Activated T-cell treated with anti-CD3 and anti-CD28 coated beads, Interleukin-2, amount 50 U/mL, for 1 hour (primary cell): ENCODE measurements at regions not wholly inside any gene's neighbourhood (a gene's known extent, or its start where the extent isn't known, plus 50 kb on each side); places are given as distances from the start of the nearest gene placed in this dataset.

Experiments used
- DNase-seq: peaks from one replicate; pipeline ENCODE4 v3.0.0-alpha.2; 2020

DNA sequence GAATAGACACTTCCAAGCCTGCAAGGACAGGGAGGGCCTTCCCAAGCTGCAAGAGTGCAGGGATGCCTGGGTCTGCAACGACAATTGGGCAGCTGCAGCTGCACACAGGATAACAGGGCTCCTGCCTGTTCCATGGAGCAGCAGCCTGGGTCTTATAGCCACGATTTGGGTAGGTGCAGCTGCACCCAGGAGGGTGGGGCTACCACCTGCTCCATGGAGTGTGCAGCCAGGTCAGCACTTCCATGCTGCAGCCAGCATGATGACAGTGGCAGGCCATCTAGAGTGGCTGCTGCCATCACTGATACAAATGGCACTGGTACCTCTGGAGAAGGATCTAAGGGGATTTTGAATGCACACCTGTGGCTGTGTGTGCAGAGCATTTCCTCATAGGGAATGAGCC is 528.5 kb downstream of the DSC3 start:
- DNase-seq: no peak

- DNase-seq: no peak
These were observed 529.7 kb downstream of the DSC3 start for GRCh38 chr18:30512872-30513271.

- no peak for DNase-seq
These were observed 531.7 kb downstream of the DSC3 start for GRCh38 chr18:30510882-30511281.

DNA sequence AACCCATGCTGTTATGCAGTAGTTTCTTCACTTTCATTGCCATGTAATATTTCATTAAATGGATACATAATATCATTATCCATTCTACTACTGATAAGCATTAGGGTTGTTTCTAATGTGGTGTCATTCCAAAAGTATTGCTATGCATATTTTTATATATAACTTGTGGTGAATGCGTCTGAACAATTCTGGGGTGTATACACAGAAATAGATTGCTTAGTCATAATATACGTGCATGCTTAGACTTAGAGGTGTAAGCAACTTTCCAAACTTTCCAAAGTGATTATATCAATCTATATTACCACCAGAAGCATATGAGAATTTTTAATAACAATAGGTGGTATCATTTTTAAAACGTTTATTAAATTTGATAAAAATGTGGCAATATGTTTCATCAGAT is 540.9 kb downstream of the DSC3 start:
- DNase-seq: no peak

DNA sequence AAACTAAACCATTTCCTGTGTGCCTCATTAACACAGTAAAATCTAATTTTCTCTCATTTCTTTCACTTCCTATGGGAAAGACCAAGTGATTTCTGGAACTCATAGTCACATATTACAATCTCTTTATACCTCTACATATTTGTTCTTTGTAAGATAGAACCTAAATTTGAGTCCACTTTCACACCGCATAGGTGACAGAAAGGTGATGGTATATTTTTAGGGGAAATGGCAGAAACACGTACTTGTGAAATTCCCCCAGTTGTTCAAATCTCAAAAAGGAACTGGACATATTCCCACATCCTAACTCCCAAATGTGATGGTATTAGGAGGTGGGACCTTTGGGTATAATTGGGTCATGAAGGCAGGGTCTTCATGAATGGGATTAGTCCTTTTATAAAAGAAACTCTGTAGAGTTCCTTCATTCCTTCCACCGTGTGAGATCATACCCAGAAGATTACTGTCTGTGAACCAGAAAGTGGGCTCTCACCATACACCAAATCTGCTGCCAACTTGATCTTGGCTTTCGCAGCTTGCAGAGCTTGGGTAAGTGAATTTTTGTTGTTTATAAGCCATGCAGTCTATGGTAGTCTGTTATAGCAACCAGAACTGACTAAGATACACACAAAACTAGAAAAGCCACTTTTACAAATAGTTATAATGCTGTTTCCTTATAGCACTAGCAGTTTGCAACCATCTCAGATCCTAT is 542.1 kb downstream of the DSC3 start:
- no peak for DNase-seq

DNA sequence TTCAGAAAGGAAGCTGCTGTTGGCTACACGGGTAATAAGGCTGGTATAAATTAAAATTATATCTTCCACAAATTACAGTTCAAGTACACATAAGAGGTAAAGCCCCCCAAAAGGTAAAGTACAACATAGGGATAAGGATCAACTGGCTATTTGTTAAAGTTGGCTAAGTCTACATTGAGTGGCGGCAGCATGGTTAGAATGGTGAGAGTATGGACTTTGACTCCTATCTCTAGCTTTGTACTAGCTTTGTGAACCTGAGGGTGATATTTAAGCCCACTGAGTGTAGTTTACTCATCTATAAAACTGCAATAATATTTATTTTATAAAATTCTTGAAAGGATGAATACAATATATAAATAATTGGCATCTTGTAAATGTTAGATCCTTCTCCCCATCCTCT is 542.8 kb downstream of the DSC3 start:
- no peak for DNase-seq

- DNase-seq: no peak
These were observed 549.9 kb downstream of the DSC3 start for GRCh38 chr18:30492552-30493129.

- DNase-seq: no peak
These were observed 550.6 kb downstream of the DSC3 start for GRCh38 chr18:30491815-30492551.

DNA sequence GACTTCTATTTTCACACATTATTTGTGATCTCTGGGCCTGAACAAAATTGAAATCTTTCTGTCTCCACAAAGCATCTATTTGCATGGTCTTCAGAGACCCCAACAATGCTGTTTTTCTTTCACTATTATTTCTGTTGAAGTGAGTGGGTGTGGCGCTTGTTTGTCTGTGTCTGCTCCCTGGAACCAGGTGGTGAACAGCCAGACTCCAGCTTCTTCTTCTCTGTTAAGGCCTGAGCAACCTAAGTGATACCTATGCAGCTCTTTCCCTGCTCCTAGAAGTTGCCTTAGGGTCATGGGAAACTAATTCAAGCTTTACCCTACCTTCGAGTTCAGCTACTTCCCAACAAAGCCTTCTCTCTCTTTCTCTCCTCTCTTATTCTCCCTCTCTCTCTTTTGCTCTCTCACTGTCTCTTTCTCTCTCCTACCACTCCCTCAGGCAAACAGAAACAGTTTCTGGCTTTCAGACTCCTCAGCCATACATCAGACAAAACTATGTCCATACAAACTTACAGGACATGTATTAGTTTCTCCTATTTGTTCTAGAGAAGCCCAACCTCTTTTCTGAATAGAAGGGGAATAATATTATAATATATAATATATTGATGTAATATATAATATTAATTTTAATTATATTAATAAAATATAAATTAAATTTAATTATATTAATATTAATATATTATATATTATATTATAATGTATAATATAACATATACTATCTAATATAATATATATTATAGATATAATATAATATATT is 552.5 kb downstream of the DSC3 start:
- DNase-seq: no peak

- no peak for DNase-seq
These were observed 554.6 kb downstream of the DSC3 start for GRCh38 chr18:30487962-30488361.

- no peak for DNase-seq
These were observed 555.7 kb downstream of the DSC3 start for GRCh38 chr18:30486856-30487255.

- no peak for DNase-seq
These were observed 557.5 kb downstream of the DSC3 start for GRCh38 chr18:30485078-30485477.

GRCh38 chr18:30481871-30482270 is 560.7 kb downstream of the DSC3 start:
- DNase-seq: no peak

- no peak for DNase-seq
These were observed 573.5 kb downstream of the DSC3 start for GRCh38 chr18:30469091-30469490.

DNA sequence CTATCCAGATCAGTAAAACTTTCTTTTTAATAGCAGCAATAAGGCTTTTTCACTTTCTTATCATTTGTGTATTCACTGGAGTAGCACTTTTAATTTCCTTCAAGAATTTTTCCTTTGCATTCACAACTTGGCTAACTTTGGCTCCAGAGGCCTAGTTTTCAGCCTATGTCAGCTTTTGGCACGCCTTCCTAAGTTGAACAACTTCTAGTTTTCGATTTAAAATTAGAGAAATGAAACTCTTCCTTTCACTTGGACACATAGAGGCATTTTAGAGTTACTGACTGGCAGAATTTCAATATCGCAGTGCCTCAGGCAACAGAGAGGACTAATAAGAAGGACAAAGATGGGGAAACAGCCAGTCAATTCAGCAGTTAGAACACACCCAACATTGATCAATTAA is 577.4 kb downstream of the DSC3 start:
- no peak for DNase-seq

- no peak for DNase-seq
These were observed 585.4 kb downstream of the DSC3 start for GRCh38 chr18:30457156-30457555.

- DNase-seq: no peak
These were observed 586.8 kb downstream of the DSC3 start for GRCh38 chr18:30455741-30456140.

- no peak for DNase-seq
These were observed 587.6 kb downstream of the DSC3 start for GRCh38 chr18:30454920-30455319.

- DNase-seq: no peak
These were observed 590.6 kb downstream of the DSC3 start for GRCh38 chr18:30451981-30452380.

DNA sequence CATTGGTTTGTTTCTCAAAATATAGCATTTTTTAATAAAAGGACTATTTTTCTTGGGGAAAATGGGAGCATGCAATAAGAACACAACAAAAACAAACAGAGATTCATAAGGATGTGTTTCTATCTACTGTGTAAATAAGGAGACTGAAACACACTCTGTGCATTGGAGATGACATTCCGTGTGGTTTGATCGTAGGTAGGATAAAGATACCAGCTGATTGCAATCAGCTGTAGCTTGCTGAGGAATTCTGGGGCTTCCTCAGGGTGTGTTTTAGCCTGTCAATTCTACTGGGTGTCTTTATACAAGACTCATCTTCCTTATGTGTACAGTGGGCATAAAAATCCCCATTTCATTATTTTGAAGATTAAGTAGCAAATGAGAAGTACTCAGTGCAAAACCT is 591.6 kb downstream of the DSC3 start:
- DNase-seq: no peak

GRCh38 chr18:30446605-30447004 is 595.9 kb downstream of the DSC3 start:
- DNase-seq: no peak

DNA sequence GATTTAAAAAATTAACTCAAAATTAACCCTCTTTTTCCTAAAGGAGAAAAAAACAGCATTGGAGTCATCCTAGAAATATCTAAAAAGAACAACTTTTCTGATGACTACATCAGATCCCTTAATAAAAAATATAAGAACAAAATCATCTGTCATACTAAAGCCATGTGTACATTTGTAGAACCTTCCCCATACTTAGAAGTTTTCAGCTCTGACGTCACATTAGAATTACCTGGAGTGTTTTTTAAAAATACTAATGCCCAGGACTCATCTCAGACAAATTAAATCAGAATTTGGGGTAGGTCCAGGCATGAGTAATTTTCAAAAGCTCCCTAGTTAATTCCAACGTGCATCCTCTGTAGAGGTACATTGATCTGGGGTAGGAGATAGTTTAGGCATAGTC is 598.0 kb downstream of the DSC3 start:
- no peak for DNase-seq

GRCh38 chr18:30440351-30440750 is 602.2 kb downstream of the DSC3 start:
- DNase-seq: no peak

DNA sequence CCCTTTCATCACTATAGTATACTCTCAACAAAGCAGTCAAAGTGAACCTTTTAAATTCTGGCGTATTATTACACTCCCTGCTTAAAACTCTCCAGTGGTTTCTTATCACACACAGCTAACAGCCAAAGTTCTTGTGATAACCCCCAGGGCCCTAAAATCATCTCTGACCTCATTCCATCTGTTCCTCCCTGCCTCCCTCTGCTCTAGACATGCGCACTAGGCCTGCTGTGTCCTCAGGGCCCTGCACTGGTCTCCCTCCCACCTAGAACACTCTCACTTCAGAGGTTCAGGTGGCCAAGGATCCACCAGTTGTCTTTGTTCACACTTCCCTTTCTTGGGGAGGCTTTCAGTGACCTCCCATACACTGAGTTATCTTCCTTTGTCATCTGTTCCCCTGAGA is 603.4 kb downstream of the DSC3 start:
- DNase-seq: no peak
